Fibroblast of the aortic adventitia (primary cell): ENCODE measurements at regions not wholly inside any gene's neighbourhood (a gene's known extent, or its start where the extent isn't known, plus 50 kb on each side); places are given as distances from the start of the nearest gene placed in this dataset.
A peak's percentile ranks its signal among the peaks of the same experiment; 100 is the strongest.

Source experiments
- DNase-seq: peaks from one replicate; pipeline ENCODE4 v3.0.0-alpha.2; 2010; ENCODE audit warnings: low read depth
- H3K4me3 ChIP-seq: 2 replicates; pipeline ENCODE4 v1.5.1; 2011; ENCODE audit warnings: low read depth, mild to moderate bottlenecking, control low read depth, low read length, moderate library complexity
- TF ChIP-seq, protein P1 (sequence below): IDR thresholded peaks from 2 replicates; pipeline ENCODE4 v1.5.1; 2011; ENCODE audit warnings: mild to moderate bottlenecking, low read length, control low read depth, inconsistent platforms; ENCODE audit not compliant: insufficient read depth

DNA sequence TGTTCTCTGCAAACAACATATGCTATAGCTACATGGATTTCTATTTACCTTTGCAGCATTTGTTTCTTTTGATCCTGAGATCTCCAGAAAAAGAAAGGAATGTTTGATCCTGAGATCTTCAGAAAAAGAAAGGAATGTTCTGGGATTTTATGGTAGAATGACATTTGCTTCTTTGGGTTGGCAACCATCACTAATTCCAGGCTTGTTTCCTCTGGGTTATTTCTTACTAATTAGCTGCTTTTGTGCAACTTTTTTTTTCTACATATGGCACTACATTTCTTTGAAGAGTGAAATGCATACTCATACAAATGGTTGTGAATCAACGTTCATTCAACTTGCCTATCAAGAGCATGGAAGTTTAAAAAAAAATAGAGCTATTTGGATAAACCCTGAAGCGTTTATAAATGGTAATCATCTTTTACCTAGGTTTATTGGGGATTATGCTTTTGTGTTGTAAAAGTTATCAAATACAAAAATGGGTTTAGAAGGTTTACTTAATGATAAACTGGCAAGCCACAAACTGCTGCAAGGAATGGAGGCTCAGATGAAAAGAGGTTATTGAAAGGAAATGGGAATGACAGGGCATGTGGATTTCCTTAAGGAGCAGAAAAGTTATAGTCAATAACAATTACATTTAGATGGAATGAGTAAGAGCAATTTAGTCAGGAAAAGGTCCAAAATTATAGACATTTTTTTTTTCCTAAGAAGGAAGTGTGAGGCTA is 95.6 kb upstream of the PCDH18 start:
- no peak for DNase-seq
- TF ChIP-seq, protein P1, sequence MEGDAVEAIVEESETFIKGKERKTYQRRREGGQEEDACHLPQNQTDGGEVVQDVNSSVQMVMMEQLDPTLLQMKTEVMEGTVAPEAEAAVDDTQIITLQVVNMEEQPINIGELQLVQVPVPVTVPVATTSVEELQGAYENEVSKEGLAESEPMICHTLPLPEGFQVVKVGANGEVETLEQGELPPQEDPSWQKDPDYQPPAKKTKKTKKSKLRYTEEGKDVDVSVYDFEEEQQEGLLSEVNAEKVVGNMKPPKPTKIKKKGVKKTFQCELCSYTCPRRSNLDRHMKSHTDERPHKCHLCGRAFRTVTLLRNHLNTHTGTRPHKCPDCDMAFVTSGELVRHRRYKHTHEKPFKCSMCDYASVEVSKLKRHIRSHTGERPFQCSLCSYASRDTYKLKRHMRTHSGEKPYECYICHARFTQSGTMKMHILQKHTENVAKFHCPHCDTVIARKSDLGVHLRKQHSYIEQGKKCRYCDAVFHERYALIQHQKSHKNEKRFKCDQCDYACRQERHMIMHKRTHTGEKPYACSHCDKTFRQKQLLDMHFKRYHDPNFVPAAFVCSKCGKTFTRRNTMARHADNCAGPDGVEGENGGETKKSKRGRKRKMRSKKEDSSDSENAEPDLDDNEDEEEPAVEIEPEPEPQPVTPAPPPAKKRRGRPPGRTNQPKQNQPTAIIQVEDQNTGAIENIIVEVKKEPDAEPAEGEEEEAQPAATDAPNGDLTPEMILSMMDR: no peak
- H3K4me3 ChIP-seq: no peak overlapping the region

DNA sequence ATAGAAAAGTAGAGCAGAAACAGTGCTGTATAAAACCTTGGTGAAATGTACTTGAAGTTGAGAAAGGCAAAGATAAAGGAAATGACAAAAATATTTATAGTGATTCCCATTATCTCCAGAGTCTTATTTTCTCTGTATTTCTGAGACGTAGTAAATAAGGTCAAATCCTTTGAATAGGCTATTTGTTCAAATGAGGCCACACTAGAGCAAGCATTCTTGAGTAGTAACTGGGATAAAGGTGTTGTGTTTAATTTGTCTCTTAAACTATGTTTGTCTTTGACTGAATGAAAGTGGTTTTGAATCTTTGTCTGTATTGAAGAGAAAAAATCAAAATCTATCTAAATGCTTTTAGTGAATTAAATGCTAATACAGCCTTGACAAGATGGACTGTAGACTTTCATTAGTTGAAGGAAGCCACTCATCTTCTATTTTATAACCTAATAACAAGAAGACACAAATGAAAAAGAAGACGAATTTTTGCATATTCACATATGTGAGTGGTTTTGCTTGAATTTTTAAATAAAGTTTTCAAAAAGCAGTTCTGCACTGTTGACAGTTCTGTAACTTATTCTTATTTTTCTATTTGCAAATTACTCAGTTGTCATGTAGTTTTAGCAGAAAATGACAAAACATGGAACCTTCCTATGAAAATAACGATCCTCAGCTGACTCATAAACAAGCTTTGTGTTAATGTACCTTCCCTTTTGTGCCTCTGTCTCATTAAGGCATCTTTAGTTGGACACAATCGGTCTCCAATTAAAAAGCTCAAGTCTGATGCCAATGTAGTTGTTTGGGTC is 94.8 kb upstream of the PCDH18 start:
- no peak for DNase-seq
- TF ChIP-seq, protein P1: no peak

DNA sequence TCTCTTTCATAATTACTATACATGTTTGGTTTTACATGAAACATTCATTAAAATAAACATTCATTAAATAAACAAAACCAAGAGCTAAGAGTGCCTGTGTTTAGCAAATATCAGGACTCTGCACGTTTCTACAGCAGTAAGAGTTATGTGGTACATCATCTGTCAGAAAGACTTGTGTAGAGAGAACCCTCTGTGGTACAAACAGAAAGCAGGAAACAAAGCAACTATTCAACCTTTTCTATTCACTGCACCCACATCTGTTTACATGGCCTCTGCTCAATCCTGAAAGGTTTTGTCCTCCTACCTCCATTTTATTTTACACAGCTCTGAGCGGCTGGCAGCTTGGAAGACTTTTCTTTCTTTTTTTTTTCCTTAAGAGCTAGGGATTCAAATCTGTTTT is 90.7 kb upstream of the PCDH18 start:
- TF ChIP-seq, protein P1: no peak
- no peak overlapping the region for H3K4me3 ChIP-seq
- DNase-seq: no peak

More for the DNA sequence above, 94.8 kb upstream of the PCDH18 start:
- no peak overlapping the region for H3K4me3 ChIP-seq

DNA sequence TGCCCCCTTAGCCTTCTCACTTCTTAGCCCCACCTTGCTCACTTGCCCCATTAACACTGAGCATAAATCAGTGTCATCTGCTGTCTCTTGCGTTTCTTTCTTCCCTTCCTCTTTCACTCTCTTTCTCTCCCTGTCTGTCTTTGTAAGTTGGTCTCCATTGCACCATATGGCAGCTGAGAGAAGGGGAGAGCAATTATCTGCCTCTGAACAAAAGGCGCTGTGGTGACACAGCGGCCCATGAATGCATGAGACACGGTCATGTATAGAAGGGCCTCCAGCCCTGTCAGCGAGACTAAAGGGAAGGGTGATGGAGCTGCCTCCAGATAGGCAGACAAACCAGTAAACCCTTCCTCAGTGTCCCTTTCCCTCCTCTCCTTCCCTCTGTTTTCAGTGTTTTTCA is 88.8 kb upstream of the PCDH18 start:
- no peak for DNase-seq
- TF ChIP-seq, protein P1: no peak

DNA sequence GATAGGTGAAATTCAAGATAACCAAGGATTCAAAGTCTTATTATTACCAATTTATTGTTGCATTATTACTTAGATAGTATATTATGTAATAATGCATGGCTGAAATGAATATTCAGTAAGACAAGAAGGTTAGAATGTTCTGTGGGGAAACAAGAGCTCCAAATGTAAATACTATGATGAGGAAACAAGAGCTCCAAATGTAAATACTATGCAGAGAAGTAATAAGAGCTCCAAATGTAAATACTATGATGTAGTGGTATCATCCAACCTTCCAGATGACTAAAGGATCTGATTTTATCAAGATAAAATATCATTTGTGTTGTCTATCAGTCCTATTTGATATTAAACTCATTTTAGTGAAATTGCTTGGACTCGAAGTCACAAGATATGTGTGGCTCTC is 82.2 kb upstream of the PCDH18 start:
- TF ChIP-seq, protein P1: no peak
- no peak overlapping the region for H3K4me3 ChIP-seq
- DNase-seq: no peak

More for the DNA sequence above, 88.8 kb upstream of the PCDH18 start:
- H3K4me3 ChIP-seq: no peak overlapping the region

DNA sequence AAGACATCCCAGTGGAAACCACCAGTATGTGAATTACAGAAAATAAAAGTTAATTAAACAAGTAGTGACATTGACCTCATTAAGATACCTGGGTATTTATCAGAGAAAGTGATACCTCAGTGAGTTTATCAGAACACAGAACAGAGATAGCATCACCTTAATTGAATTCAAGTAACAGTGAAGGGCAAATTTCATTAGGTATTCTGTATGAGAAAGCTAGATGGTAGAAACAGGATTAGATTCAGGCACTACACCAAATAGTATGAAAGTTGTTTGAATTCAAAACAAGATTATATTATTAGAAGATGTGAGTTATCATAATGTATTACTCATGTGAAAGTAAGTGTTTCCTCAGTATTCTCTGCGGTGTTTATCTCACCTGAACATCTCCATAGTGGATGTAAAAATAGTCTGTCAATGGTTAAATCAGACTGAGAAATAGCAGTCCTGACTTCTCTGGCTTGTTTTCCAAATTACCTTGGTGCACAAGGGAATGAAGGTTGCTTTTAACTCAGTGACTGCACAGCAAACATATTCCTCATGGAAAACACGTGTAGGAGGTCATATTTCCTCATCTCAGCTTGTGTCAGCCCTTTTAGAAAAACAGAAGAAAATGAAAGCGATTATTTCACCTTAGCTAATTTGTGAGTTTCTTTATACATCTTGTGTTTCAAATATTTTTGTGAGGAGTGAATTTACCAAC is 79.9 kb upstream of the PCDH18 start:
- DNase-seq: peak; percentile 17
- no peak overlapping the region for H3K4me3 ChIP-seq

More for the DNA sequence above, 79.9 kb upstream of the PCDH18 start:
- TF ChIP-seq, protein P1: no peak
